HL-60 (cell line): ENCODE measurements at regions not wholly inside any gene's neighbourhood (a gene's known extent, or its start where the extent isn't known, plus 50 kb on each side); places are given as distances from the start of the nearest gene placed in this dataset.

Experiments
- CTCF ChIP-seq: IDR thresholded peaks from one replicate; pipeline ENCODE4 v1.5.1; 2011; ENCODE audit warnings: low read length, control low read depth, inconsistent platforms; ENCODE audit not compliant: insufficient read depth
- GABPA ChIP-seq: IDR thresholded peaks from 2 replicates; pipeline ENCODE4 v1.6.1; 2012; ENCODE audit warnings: low read depth
- POLR2AphosphoS5 ChIP-seq: IDR thresholded peaks from 2 replicates; pipeline ENCODE4 v1.6.1; 2012; ENCODE audit warnings: low read depth
- REST ChIP-seq: IDR thresholded peaks from 2 replicates; pipeline ENCODE4 v1.6.1; 2012; ENCODE audit warnings: low read depth; ENCODE audit not compliant: insufficient replicate concordance
- SPI1 ChIP-seq: IDR thresholded peaks from 2 replicates; pipeline ENCODE4 v1.6.1; 2012; ENCODE audit warnings: low read depth, mild to moderate bottlenecking, borderline replicate concordance

- TF ChIP-seq CTCF: no peak
- TF ChIP-seq GABPA: no peak
- no peak for TF ChIP-seq POLR2AphosphoS5
- TF ChIP-seq REST: no peak
- no peak for TF ChIP-seq SPI1
These were observed 672.1 kb downstream of the OTOL1 start for GRCh38 chr3:162168715-162169114.
